Upper lobe of left lung (tissue), 4 donors: ENCODE measurements at regions not wholly inside any gene's neighbourhood (a gene's known extent, or its start where the extent isn't known, plus 50 kb on each side); places are given as distances from the start of the nearest gene placed in this dataset.
"Not testable (repeated sequence)": the region's sequence is repeated elsewhere in the genome, so short reads cannot be mapped to it uniquely, and the experiment has no call there.

Source experiments
- CTCF ChIP-seq, 6 experiments: fragments of 450-650 bp in 4 of 6; fragments of 200-600 bp in 2 of 6; sonication (generic) in 2 of 6; IDR thresholded peaks; one replicate each; pipeline ENCODE4 v1.5.1; 2016 to 2019; ENCODE audit warnings: antibody characterized with exemption in 6 of 6
- EP300 ChIP-seq, 4 donors: sonication (generic); formaldehyde crosslinking; IDR thresholded peaks; one replicate each; pipeline ENCODE4 v1.5.1; 2017; ENCODE audit warnings: antibody characterized with exemption in 4 of 4, control low read depth in 2 of 4
- POLR2A ChIP-seq, 4 donors: fragments of 450-650 bp; IDR thresholded peaks; one replicate each; pipeline ENCODE4 v1.5.1; 2016 to 2017; ENCODE audit warnings: antibody characterized with exemption in 4 of 4, mild to moderate bottlenecking in 2 of 4
- POLR2AphosphoS5 ChIP-seq, 2 donors: sonication (generic); formaldehyde crosslinking; IDR thresholded peaks; one replicate each; pipeline ENCODE4 v1.5.1; 2017; ENCODE audit warnings: antibody characterized with exemption in 2 of 2

DNA sequence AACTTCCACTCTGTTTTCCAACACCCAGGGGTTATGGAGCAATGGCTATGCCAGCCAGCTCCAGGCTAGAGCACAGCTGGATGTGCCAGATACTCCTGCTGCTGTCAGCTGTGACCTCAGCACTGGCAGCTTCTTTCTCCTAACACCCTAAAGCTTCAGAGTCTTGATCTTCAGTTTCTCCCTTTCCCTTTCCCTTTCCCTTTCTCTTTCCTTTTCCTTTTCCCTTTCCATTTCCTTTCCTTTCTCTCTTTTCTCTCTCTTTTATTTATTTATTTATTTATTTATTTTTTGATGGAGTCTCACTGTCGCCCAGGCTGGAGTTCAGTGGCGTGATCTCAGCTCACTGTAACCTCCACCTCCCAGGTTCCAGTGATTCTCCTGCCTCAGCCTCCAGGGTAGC lies 237.0 kb downstream of the ZNF37A start:
- not testable (repeated sequence) for TF ChIP-seq EP300, CTCF, POLR2AphosphoS5, POLR2A (IDR thresholded peaks at IDR 0.05)
